Lower leg skin (tissue), 3 donors: ENCODE measurements at regions not wholly inside any gene's neighbourhood (a gene's known extent, or its start where the extent isn't known, plus 50 kb on each side); places are given as distances from the start of the nearest gene placed in this dataset.

Source experiments
- CTCF ChIP-seq, 3 donors: fragments of 450-650 bp; IDR thresholded peaks; one replicate each; pipeline ENCODE4 v1.5.1; 2016; ENCODE audit warnings: antibody characterized with exemption in 3 of 3, mild to moderate bottlenecking in 3 of 3, moderate library complexity in 2 of 3
- POLR2A ChIP-seq, 2 donors: fragments of 450-650 bp; IDR thresholded peaks; one replicate each; pipeline ENCODE4 v1.6.1; 2016 to 2017; ENCODE audit warnings: antibody characterized with exemption in 2 of 2, mild to moderate bottlenecking in 1 of 2, moderate library complexity in 1 of 2

- TF ChIP-seq POLR2A (IDR thresholded peaks at IDR 0.05) (no peak), CTCF (IDR thresholded peaks at IDR 0.05) (no peak)
These were observed 326.7 kb downstream of the SLC6A15 start for GRCh38 chr12:84585776-84586395.
